GM19043 (cell line): ENCODE measurements at regions not wholly inside any gene's neighbourhood (a gene's known extent, or its start where the extent isn't known, plus 50 kb on each side); places are given as distances from the start of the nearest gene placed in this dataset.

Source experiments
- ATAC-seq: cut with Tn5 transposase; IDR thresholded peaks from one replicate; pipeline ENCODE4 v1.9.1; 2021; ENCODE audit warnings: low read depth; ENCODE audit not compliant: unreplicated experiment

DNA sequence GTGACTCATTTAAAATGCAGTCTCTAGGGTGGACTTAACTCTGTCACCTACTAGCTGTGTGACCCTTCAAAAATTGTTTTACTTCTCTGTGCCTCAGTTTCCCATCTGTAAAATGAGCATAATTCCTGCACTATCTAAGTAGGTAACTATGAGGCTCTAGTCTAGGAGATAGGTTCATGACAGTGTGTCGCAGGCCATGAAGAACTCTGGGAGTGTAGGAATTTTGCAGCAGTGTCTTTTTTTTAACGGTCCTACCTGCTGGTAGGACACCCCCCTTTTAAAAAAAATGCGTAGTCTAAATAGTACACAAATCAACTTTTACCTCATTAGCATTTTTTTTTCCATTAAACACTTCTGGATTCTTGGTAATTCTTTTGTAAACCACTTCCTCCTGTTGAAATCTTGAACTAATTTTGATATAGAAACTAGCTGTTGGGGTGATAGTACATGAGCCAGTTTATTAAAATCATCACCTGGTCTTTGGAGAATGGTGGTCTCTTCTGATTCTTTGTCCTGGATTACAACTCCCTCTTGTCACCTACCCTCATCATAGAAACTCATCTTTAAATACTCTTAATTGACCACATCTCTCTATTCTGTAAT is 86.0 kb upstream of the SLC38A2 start:
- ATAC-seq: no peak

DNA sequence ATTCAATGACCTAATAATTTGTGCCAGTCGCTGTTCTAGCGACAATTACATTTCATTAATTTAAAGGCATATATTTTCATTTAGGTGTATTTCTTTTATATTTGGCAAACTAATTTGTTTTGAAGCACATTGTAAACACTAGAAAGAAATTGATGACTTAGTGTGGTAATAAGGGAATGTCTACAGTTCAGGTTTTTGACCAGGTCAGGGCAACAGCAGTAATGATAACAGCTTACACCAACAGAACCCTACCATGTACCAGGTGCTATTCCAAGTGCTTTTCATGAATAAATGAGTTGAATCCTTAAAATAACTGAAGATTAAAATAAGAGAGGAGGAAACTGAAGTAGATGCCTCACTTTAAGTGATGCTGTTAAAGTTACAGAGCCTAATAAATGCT is 85.4 kb upstream of the SLC38A2 start:
- no peak for ATAC-seq

DNA sequence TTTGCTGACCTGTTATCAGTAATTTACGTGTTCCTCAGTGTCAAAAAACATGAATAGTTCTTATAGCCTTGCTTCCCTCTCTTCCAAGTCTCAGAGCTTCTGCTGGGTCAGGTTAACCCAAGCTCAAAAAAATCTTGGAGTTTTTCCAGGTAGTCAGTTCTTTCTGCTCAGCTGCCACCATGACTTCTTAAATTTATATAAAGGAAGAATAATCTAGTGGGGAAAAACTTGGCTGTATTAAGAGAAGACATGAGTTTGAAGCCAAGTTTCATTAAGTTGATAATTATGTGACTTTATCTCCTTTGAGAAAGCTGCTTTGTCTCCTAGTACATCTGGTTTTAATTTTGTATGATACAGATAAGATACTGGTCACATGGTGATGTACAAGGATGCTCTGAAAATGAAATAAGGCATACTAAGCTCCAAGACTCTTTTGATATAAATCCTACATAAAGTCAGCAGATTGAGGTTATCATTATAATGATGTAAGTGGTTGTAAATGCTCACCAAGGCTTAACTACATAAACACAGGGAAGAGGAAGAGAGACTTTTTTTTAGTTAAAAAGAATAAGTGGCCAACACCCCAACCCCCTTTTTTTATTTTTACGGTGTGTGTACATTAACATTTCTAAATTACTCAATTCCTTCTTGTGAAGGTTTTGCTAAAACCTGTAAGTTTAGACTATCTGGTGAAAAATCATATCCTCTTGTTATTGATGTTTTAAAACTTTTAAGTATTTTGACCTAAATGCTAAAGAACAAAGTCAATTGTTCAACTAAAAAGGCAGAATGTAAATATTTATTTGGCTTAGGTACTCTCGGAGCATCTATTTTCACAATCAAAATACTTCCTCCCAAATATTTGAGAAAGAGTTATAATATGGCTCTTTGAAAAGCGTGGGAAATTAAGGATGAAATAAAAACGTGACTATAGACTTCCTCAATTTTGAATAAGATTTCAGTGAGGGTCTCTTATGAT is 84.1 kb upstream of the SLC38A2 start:
- ATAC-seq: no peak

DNA sequence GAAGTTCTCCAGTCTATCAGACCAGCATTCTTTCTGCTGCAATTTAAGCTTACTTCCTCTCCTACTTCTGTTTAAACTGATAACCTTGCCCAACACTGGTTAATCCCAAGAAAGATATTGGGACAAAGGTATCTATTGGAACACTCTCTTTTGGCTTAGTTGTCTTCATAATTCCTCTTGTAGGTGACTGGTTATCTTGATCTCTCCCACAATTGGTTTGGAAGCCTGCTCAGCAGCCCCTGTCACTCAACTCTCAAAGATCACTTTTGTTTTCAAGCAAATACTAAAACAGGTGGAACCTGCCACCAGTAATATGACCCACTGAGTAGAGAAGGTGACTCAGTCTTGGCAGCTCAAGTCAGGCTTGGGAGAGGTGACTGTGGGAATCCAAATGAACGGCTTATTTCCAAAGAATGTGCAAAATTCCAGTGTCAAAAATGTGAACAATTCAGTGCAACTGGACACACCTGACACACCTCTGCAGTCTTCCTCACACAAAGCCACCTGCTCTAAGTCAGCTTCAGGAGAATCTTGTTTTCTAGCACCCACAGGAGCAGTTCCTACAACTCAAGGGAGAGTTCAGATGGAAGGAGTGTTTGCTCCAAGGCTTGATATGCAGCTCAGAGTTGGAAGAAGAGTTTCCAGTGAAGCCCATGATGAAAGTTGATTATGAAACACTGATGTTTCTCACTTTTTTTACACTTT is 83.2 kb upstream of the SLC38A2 start:
- ATAC-seq: no peak

DNA sequence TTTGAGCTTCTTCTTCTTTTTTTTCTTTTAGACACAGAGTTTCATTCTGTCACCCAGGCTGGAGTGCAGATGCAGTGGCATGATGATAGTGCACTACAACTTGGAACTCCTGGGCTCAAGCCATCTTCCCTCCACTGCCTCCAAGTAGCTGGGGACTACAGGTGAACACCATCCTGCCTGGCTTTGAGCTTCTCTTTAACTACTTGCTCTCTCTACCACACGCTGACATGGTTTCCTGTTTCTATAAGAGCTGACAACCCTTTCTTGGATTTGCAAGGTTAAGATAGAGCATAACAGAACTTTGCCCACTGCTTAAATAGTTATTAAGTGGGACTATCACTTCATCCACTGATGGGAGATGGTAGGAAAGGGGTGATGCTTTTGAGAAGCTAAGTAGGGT is 82.4 kb upstream of the SLC38A2 start:
- ATAC-seq: no peak

DNA sequence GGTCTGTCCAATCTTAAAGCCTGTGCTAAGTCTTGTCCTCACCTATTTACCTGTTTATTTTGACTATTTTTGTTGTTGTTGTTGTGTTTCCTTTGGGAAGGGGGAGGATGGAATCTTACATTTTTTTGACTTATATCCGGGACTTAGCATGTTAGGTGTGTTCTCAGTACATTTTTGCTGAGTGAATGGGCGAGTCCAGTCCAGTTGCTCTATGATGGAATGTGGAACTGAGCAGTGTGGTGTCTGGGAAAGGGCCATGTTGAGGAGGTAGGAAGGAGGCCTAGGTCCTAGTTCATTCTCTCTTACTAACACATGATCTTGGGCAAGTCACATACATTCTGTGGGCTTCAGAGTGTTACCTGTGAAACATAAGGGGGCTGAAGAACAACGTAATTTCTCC is 80.9 kb upstream of the SLC38A2 start:
- no peak for ATAC-seq

DNA sequence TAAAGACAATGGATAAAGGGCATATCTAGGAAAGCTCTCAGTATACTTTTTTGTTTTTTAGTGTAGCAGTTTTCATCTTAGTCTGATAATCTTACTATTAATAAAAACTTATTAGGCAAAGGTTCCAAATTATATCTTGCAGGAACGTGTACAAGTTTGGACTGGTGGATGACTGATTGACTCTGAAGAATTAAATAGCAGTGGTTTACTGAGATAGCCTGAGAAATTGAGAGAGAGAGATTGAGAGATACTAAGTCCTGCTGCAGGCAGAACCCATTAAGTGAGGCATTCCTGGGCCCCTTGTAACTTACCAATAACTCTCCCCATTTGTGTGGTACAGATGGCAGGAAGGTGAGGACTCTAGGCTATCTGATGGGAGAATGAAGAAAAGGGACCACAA is 80.2 kb upstream of the SLC38A2 start:
- no peak for ATAC-seq

DNA sequence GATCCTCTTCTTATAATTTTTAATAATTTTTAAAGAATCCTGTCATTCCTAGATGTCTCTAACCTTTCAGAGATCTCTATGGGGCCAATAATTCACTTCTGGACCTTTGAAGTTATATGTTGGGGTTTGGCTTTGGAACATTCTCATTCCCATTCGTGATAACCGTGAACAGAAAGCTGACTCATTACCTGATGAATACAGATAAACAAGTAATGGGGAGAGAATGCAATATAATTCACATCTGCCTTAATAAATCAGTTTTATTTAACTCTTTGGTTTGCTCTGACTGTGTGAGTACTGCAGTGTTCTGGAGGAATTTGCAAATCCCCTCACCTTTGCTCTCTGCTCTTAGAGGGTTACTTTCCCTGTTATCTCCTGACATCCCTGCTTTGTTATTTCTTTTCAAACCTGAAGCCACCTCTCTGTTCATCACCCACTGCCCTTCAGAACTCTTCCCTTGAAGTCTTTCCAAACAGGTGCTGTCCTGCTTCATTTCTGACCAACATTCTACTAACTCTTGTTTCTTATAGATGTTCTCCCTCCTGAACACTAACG is 79.6 kb upstream of the SLC38A2 start:
- no peak for ATAC-seq

DNA sequence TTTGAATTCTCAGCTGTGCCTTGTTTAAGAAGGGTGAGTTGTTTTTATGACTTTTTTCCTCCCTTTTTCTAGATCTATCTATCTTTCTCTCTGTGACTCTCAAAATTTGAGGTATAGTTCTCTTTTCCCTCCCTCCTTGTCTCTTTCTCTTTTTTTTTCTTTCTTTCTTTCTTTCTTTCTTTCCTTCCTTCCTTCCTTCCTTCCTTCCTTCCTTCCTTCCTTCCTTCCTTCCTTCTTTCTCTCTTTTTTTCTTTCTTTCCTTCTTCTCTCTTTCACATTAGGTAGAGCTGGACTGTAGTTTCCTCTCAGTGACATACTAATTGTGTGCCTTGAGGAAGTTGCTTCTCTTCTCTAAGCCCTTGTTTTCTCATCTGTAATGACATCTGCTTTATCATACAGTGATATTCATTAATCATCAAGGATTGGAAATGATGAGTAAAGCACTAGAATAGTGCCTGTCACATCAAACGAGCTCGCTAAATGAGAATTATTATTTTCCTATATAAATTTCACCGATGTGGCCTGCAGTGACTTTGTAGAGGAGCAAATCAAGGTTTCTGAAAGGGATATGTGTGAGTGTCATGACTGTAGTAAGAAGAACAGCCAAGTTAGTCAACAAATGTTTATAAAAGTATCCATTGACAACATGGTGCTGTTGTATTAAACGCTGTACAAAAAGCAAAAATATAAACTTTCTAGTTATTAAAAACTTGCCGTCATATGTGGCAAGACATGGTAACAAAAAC is 78.9 kb upstream of the SLC38A2 start:
- no peak for ATAC-seq

DNA sequence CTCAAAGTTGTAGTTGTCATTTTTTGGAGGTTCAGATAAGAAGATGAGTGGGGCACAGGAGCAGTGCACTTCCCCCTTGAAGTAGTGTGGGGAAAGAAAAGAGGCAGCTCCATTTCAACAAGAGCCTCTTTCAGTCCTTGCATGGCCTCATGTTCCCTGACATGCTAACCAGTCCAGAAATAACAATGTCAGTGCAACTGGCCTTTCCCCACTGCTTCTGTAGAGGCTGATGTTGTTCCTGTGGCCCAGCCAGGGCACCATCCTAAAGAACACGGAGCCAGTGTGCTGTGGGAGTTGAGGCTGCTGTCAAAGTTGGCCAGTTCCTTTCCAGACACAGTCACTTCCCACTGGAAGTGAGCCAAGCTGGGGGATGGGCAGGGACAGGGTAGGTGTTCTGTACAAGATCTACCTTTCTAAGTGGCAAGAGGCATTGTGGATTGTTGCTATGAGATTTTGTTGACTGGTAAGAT is 77.7 kb upstream of the SLC38A2 start:
- ATAC-seq: no peak

DNA sequence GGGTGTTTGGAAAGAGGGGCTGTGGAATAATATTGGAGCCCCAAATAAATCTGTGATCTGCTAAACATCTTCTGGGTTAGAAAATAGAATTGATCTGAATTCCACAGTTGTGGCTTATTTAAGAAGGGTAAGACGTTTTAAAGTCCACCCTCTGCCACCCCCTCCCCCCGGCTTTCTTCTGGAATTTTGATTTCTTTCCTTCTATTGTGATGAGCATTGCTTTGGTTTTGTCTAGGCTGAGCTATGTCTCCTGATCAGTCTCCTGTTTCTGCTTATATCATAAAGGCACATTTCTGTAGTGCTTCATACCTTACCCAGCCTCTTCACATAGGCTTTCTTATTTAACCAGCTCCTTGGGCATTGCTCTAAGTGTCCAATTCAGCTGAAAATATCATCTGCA is 77.3 kb upstream of the SLC38A2 start:
- no peak for ATAC-seq

DNA sequence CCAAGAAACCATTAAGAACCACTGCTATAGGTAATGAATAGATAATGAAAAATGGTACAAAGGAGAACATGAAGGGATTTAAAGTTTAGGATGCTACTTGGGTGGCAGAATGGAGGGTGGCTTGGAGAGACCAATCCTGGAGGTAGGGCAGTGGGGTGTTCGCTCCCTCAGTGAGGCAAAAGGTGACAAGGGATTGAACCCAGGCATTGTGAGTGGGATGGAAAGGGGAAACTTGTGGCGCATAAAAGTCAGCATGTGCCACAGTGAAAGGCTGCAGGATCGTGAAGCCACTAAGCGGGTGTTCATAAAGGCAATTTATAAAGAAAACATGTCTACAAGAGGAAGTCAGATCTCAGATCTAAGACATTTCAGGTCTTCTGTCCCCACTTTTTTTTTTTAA is 76.7 kb upstream of the SLC38A2 start:
- no peak for ATAC-seq

DNA sequence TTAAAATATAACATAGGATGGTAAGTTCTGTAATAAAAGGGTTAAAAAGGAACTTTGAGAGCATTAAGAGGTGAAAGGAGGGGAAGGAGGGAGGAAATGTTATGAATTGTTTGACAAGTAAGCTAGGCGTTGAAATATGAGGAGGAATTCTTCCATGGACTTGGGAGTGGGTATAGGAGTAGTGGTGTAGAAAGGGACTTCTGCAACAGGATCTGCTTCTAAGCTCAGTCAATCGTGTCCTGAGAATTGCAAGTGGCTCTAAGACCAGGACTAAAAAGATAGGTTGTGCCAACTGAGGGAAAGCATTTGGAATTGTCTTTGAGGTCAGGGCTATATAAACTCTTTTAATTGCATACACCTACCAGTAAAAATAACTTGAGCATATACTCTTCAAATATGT is 74.1 kb upstream of the SLC38A2 start:
- ATAC-seq: no peak

DNA sequence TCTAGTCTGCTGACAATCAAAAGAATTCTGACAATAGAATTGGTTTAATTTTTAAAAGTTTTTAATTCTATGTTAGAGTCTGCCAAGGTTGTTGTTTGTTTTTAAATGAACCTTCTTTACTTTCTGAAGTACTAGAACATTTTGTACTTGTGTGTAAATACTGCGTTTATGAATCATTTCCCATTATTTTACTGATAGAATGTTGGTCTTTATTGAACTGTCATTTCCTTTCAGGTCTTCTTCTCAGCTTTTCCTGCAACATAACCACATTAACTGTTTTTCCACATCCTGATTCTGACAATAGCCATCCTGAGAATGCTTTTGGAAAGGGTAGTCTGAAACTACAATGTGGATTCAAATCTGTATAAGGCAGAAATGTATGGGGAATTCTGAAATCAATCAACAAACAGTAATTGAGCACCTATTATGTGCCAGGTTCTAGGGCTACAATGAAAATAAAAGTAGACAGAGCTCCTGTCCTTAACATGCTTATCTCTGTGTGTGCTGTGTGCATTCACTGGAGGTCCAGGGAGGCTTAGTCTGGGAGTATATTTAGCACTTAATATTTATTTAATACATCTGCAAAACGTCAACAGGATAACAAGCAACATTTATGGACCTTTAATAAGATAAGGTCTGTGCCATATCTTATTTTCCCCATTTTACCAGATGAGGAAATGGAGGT is 73.1 kb upstream of the SLC38A2 start:
- ATAC-seq: no peak

DNA sequence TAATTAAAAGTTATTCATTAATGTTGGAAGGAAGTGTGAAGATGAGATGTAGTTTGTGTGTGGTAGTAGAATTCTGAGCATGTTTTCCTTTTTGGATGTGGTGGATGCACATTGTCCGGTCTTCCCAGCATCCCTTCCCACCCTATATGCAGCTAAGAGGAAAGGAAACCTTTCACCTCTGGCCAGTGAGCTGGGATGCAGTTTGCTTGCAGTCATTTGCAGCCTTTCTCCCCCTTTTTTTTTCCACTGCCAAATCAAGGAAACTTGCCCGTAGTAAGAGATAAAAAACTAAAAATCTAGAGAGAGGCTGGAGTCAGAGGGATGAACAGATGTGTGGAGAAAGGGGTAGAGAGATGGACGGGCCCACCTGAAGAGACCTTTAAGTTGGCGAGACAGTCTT is 72.5 kb upstream of the SLC38A2 start:
- ATAC-seq: no peak

DNA sequence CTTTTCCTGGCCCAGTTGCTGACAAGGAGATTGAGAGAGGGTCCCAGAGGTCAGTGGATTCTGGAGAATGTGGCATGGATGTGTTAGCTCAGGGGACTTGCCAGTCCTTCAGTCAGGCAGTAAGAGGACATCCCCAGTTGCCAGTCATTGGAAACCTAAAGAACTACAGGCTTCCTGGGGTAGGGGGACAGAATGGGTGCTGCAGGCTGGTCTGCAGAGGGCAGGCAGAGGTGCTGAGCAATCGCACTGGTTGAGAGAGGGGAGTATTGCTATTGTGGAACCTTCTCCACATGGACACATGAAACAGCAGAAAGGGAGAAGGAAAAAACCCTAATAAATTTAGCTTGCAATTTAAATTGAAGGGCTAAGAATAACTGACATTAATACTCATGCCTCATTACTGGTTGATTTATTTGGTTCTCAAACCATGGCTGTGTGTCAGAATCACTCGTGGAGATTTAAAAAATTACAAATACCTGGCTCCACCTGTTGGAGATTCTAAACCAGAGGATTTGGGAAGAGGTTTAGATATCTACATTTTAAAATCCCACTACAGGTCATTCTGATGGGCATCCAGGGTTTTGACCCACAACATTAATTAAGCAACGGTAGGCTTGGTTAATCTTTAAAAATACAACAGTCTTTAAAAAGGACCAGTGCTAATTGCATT is 71.2 kb upstream of the SLC38A2 start:
- no peak for ATAC-seq

DNA sequence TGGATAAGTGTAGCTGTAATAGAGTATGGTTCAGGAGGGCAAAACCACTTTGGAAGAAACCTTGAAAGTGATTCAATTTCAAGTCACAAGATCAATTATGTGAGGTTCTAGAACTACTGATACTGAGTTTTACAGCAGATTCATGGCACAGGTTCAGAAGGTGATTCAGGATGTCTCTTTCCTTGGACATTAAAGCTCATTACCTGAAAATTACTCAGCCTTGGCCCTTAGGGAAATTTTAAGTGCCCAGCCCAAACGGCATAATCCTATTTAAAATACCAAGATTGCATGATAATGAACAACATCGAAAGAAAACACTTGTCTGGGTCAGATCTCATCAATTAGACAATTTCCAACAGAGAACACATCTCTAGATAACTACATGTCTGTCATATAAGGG is 70.2 kb upstream of the SLC38A2 start:
- ATAC-seq: no peak

DNA sequence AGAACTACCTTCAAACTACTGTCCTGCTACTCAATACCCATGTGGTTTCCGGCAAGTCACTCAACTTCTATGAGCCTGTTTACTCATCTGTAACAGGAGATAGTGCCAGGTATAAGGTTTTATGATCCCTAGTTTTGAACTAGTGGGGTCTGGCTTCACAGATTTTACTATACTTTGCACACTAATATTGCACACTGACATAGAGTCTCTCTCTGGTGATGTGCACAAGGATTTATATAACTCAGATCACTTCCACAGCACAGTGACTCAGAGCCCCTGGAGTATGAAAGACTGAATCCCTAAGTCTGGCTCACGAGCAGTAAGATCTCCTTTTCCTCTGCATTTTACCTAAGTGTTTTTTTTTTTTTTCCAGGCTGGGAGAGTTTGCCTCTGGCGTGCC is 69.7 kb upstream of the SLC38A2 start:
- ATAC-seq: no peak

DNA sequence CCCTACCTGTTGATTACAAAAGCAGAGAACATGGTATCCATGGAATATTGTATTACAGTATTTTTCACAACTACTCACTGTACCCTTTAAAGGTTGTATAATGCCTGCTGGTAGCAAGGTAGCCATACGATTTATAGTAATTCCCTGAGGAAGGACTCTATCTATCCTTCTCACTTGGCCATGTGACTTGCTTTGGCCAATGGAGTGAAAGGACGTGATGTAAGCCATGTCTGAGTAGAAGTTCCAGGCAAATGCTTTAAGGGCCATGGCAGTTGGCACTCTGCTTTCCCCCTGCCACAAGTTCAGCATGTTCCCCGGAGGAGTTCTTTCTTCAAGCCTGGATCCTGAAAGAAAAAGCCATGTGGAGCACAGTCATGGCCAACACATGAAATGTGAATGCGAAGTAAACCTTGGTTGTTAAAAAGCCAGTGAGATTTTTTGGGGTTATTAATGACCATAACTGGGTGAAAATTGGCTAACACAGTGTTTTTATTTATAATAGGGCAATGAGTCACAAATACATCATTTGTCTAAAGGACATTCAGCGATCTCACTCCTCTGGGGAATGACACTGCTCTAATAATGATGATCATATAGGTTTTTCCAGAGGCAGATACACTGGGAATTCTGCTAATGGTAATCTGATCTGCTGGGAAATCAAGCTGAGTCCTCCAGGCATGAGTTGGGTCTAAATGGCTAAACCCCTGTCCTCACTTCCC is 67.4 kb upstream of the SLC38A2 start:
- no peak for ATAC-seq
